GM21786 (cell line): ENCODE measurements at regions not wholly inside any gene's neighbourhood (a gene's known extent, or its start where the extent isn't known, plus 50 kb on each side); places are given as distances from the start of the nearest gene placed in this dataset.

ENCODE experiments used
- ATAC-seq: cut with Tn5 transposase; IDR thresholded peaks from one replicate; pipeline ENCODE4 v1.9.1; 2021; ENCODE audit not compliant: unreplicated experiment

DNA sequence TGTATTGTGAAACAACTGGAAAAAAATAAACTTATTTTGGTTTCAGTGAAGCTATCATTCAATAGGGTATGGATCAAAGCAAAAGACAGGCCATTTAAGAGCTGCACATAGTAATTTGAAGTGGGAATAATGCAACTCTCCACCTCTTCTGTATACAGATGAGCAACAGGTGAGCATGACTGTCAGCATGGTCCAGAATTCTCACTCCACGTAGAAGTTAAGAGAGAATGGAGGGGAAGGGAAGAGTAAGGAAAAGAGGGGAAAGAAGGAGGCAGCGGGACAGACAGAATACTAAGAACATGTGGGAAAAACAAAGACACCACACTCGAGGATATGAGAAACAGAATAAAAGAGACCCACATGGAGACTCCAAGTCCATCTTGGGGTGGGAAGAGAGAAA, 396.1 kb upstream of the GRIA1 start:
- no peak for ATAC-seq

DNA sequence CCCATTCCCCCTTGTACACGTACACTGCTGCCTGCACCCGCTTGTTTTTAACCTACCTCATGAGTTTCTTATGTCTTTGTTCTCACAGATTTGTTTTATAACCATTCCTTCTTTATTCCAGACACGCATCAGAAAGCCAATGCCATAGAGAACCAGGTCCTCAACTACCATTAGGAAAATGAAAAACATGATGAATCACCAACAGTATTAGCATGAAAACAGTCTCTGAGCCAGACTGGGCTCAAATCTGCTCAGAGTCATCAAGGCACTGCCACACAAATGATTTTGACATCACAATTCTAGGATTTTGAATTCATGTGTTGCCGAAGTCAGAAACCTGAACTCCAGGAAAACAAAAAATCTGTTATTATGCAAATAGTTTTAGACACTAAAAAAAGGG, 394.1 kb upstream of the GRIA1 start:
- ATAC-seq: no peak

DNA sequence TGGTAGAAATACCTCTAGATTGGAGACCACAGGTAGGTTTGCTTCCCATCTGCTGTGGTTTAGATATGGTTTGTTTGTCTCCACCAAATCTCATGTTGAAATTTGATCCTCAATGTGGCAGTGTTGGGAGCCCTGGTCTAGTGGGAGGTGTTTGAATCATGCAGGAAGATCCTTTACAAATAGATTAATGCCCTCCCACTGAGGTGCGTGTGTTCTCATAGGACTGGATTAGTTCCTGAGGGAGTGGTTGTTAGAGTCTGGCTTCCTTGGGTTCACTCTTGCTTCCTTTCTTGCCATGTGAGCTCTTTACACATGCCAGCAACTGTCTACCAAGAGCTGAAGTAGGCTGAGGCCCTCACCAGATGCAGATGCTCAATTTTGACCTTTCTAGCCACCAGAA, 391.1 kb upstream of the GRIA1 start:
- no peak for ATAC-seq

DNA sequence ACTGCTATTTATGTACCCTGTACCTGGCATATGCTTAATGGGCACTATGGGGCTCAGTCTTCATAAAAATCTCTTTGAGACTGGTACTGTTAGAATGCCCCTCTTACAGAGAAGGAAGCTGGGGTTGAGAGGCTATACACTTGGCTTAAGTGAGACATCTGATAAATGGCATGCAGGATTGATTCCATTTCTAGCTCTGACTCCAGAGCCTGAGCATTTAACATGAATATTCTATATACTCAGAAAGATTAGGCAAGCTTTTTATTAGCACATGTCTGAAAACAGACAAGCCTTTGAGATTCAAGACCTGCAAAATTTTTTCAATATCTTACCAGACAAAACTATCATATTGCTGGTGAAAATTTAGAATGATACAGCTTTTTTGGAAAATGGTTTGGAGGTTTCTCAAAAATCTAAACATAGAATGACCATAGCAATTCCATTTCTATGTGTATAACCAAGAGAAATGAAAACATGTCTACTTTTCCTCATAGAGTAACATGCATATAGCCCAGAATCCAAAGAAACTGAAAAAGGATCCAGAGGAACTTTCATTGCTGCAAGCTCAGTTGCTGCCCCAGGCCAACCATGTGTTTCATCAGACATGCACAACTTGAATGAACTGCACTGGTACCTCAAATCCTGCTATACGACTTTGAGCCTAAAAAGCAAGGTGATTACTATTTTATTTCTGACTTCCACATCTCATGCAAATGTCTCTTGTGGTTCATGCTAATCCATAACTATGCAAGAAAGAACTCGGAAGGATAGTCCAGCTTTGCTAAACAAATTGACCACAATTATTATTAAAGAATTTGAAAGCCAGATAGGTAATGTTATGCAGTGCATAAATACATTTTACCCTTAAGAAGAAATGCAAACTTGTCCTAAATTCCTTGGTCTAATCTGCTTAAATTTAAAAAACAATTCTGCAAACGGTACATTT, 389.0 kb upstream of the GRIA1 start:
- no peak for ATAC-seq

DNA sequence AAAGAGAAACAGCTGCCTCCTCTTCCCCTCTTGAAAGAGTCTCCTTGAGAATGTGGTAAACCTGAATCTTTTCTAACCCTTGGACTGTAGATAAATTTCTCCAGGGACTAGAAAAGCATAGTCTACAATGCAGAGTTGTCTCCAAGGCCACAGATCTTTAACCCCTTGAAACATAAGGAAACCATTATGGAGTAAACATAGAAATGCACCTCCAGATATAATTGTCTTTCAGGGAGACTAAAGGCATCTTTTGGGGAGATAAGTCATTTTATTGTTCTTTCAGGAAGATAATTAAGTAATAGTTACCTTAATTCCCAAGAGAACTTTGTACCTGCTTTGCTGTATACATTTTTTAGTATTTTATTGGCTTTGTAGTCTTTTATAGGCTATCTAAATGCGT, 373.6 kb upstream of the GRIA1 start:
- ATAC-seq: no peak

DNA sequence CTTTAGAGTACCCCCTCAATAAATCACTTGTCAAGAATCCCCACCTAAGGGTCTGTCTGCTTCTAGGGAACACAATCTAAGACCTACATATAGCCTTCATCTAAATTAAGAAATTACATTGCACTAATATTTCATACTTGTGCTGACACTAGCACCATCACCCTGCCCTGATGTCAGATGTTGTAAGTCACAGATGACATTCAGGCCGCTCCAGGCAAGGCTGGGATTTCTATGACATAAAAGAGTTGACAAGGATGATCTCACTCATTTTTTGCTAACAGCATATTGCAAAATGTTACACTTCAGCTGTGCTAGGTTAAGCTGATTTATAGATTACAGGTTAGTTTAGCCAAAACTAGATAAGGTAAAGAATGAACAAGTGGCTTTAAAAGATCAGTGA, 372.5 kb upstream of the GRIA1 start:
- ATAC-seq: no peak

DNA sequence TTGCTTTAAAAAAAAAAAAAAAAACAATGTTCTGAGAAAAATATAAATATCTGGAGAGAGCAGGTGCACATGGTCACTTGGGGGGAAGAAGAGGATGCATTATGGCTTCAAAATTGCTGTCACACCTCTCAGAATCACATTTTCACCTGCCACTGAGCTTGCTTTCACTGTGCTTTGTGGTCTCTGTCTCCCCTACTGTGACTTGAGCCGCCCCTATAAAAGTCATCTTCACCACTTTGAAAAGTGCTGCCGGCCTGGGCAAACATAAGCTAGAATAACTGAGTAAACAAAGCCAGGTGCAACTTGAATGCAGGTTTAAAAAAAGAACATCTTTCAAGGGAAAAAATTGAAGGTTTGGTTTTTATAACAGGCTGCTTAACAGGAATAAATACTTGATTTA, 368.1 kb upstream of the GRIA1 start:
- ATAC-seq: no peak

DNA sequence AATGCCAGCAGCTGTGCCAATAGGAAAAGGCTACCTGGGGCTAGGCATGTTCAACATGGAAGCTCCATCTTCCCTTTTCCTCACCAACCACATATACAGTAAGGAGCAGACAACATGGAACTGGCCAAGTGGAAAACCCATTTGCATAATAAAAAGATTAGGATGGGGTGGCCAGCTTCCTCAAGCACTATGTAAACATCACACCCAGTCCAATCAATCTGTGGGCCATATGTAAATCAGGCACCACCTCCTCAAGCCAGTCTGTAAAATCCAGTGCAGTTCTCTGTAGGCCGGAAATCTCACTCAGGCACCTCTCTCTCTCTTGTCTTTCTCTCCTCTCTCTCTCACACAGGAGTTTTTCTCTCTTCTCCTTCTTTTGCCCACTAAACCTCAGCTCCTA, 360.2 kb upstream of the GRIA1 start:
- no peak for ATAC-seq

DNA sequence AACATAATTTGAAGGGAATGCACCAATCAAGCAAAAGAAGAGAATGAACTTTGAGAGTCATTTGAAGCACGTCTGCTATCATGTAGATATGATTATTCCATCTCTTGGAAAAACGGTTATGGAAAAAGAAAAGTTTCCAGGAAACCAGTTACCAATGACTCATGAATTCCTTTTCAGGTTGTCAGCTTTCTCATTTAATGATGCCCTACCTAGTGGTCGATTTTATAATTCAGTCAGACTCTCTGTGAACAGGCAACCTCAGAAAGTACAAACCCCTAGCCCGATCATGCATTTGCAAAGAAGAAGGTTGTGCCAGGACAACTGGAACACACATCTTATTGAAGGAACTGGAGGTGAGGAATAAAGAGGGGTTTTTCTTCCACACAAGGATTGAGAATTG, 355.1 kb upstream of the GRIA1 start:
- no peak for ATAC-seq

DNA sequence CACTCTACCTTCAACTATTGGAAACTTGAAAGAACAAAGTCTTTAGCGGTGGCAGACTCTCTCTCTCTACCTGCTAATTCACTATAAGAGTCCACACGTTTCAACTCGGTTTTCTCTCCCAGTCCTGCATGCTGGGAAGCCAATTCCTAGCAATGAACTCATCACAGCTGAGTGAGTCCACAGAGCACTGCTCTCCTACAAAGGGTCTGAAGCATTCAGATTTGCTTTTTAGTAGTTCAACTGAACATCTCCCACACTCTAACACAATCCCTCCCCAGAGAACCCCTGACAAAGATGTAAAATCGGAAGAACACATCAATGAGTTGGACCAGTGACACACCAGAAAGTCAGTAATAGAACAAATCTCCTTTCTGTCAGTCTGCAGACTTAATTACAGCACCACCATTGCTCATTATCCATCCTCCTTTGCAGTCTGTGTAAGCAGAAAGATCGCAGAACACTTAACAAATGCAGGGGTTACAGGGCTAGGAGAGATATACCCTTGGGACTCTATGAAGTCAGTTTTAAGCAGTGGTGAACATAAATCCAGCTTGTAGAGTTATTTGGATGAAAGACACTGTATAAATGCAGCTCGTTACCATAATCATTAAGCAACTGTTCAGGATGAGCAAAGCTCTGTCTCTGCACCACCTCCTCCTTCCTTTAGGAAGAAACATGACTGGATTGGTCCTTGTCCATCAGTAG, 353.4 kb upstream of the GRIA1 start:
- no peak for ATAC-seq

DNA sequence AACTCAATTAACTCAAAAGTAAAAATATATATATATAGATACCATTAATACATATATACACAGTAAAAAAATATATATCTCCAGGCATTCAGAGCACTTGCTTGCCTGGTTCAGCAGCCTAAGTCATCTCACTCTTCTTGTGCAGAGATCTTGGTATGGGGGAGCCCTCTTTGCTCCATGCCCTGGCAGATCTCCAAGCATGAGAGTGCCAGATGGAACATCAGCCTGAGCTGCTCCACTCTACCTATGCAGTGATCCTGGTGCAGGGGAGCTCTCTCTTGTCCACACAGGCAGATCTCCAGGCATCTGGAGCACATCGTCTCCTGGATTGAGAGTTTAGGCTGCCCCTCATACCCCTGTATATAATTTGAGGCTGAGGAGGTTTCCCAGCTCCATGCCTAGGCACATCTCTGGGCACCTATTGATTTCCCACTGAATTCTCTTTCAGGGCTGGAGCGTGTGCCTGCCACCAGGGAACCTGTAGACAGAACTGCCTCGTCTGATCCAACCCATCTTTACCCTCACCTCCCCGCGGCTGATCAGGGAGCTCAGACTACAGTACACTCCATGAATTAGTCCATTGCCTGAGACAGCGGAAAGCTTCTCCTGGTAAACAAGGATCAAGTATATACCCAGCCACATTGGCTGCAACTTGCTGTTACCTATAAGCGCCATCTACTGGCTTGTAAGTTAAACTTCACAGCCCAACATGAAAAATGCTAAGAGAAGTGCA, 342.4 kb upstream of the GRIA1 start:
- ATAC-seq: peak; percentile 77

DNA sequence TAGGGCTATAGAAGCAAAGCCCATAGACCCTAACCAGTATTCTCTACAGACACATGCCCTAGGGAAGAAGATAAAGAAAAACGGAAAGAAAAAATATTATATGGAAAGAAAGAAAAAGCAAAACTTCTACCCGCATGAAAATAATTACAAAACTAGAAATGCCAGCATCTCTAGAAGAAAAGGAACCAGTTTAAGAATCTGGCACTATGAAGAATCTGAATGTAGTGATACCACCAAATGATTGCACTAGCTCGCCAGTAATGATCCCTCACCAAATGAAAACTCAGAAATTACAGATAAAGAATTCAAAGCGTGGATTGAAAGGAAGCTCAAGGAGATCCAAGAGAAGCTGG, 341.9 kb upstream of the GRIA1 start:
- ATAC-seq: no peak

DNA sequence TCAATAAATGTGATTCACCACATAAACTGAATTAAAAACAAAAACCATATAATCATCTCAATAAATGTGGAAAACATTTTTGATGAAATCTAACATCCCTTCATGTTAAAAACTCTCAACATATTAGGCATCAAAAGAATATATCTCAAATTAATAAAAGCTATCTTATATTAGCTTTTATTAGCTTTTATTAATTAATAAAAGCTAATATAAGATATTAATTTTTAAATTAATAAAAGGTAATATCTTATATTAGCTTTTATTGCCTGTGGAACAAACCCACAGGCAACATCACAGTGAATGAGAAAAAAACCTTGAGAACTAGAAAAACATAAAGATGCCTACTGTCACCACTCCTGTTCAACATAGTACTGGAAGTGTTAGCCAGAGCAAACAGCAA, 338.9 kb upstream of the GRIA1 start:
- ATAC-seq: no peak

DNA sequence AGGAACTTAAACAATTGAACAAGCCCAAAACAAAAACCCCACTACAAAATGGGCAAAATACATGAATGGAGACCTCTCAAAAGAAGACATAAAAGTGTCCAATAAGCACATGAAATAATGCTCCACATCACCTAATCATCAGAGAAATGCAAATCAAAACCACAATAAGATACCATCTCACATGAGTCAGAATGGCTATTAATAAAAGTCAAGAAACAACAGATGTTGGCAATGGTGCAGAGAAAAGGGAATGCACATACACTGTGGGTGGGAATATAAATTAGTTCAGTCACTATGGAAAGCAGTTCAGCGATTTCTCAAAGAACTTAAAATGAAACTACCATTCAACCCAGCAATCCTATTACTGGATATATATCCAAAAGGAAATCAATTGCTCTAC, 337.4 kb upstream of the GRIA1 start:
- ATAC-seq: no peak

DNA sequence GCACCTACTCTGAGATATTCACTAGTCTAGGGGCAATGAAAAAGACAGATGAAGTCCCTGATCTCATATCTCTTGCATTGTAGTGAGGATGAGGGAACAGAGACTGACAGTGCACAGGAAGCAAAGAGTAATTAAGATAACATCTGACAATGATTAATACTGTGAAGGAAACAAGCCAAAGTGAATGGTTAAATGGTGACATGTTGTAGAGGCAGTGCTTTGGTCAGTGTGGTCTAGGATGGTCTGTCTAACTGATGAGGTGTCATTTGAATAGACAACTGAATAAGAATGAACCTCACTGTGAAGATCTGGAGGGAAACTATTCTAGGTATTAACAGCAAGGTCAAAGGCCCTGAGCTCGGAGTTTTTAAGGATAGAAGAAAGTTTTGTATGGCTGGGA, 333.3 kb upstream of the GRIA1 start:
- no peak for ATAC-seq

DNA sequence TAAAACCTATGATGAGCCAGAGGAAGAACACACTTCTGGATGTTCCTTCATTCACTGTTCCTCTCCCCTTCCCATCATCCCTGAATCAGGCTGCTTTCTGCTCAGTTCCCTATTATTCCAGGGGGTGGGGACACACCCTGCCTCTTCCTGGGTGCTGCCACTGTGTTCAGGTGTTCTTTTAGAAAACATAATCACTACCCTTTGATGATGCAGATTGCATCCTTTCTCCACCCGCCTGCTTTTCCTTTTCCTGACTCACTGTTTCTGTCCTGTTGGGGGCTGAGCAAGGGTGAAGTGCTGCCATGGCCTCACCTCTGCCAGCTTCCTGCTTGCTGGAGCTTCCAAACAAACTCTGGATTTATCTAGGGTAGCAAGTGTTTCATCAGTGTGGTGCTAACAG, 331.9 kb upstream of the GRIA1 start:
- no peak for ATAC-seq

DNA sequence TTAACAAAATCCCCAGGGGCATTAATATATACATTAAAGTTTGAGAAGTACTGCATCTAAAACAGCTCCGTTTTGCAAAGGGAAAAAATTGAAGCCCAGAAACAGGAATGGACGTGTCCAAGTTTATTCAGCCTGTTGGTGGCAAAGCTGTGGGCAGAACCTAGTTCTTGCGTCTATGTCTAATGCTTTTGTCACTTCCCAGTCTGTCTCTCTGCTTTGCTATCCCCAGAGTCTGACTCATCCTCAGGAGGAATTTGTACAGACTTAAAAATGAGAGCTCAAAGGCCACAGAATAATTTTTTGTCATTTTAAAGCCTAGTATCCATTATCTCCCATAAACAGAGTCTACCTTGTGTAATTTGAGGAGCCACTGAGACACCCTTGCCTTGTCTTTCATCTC, 330.9 kb upstream of the GRIA1 start:
- no peak for ATAC-seq

DNA sequence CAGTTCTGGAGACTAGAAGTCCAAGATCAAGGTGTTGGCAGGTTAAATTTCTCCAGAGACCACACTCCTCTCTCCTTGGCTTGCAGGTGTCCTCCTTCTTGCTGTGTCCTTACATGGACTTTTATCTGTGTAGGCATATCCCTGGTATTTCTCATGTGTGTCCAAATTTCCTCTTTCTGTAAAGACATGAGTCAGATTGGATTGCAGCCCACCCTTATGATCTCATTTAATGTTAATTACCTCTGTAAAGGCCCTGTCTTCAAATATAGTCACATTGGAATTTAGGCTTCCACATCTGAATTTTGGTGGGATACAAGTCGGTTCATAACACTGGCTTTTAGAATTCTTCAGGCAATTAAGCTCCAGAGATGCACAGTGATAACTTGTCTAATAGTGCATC, 322.2 kb upstream of the GRIA1 start:
- ATAC-seq: no peak

DNA sequence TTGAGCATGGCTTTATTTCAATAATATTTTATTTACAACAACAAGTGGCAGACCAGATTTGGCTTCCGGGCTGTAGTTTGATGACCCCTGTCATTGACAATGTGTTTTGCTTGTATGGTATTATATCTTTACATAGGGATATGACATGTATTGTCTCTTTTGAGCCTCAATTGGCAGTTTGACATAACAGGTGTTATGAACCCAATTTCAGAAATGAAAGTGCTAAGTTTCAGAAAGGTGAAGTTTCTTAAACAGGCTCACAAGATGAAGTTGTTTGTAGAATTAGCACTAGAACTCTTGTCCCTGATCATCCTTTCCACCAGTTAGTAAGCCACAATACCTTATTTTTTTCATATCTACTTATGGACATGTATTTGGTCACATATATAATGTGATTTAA, 303.0 kb upstream of the GRIA1 start:
- ATAC-seq: no peak

DNA sequence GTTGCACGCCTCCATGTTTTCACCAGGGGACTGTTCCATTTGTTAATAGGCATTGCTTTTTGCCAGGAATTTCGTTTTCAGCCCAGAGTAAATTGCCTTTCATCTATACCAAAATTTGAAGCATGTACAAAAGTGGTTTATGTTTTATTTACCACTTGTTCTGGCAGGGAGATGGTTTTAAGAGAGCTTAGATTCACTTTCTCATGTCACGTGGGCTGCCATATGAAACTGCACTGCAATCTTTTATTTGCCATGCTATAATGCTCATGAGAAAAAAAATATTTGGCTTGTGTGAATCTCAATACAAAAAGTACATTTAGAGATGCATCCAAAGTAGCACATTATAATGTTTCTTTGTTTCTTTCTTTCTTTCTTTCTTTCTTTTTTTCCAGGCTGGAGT, 284.1 kb upstream of the GRIA1 start:
- no peak for ATAC-seq

DNA sequence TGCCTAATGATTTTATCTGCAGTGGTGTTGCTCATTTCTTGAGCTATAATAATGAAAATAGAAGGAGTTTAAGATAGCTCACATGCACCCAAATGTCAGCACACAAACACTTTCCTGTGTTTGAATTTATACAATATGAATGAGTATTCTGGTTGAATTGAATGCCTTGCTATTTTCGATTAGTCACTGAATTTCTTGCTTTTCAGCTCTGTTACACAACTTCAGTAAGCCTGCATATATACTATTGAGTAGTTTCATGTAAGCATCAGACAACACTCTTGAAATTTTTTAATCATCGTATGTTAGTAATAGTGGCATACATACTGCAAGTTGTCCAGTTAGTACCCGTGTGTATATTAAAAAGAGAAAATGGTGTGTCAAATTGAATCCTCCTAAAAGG, 281.5 kb upstream of the GRIA1 start:
- no peak for ATAC-seq

DNA sequence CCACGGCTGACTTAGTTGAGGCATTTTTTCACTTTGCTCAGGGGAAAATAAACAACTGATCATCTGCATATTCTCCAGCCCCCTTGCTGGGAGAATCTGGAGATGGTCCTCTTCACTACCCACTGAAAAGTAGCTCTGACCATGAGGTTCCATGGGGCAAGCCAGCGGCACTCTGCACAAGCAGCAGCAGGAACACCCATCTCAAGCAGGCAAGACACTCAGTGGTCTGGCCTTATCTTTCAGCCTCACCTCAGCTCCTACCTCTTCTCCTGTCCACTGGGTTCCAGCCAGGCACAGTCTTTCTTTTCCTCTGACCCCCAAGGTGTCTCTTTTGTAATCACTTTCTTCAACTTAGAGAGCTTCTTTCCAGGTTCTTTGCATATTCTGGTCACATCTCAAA, 280.8 kb upstream of the GRIA1 start:
- no peak for ATAC-seq
